SK-MEL-5 (cell line): ENCODE measurements at regions not wholly inside any gene's neighbourhood (a gene's known extent, or its start where the extent isn't known, plus 50 kb on each side); places are given as distances from the start of the nearest gene placed in this dataset.

Source experiments
- DNase-seq: peaks from one replicate; pipeline ENCODE4 v3.0.0-alpha.2; 2016; ENCODE audit warnings: low read depth, low spot score
- in situ Hi-C: cut with HindIII; loops from 2 replicates; pipeline ENCODE4 v1.10.0; 2016; ENCODE audit warnings: low sequenced_read_pairs, high pct_unique_total_duplicates, low pct_unique_long_range_greater_than_20kb

DNA sequence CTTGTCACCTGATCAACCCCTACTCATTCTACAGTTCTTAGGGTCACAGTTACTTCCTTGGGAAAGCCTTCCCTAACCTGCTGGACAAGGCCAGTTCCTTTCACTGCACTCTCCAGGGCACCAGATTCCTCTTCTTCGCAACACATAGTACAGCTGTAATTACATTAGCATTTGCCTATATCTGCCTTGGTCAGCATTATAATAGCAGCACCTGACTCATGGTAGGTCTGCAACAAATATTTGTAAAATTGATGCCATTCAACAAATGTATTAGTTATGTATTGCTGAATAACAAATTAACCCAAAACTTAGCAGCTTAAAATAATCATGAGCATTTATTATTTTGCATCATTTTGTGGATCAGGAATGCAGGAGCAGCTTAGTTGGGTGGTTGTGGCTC lies 193.0 kb downstream of the IRX5 start:
- DNase-seq, result no peak
- in situ Hi-C loops, result no loop called here

- in situ Hi-C loops, result no loop called here
- no peak for DNase-seq
Measured at GRCh38 chr16:55125818-55126385, 195.2 kb downstream of the IRX5 start.

DNA sequence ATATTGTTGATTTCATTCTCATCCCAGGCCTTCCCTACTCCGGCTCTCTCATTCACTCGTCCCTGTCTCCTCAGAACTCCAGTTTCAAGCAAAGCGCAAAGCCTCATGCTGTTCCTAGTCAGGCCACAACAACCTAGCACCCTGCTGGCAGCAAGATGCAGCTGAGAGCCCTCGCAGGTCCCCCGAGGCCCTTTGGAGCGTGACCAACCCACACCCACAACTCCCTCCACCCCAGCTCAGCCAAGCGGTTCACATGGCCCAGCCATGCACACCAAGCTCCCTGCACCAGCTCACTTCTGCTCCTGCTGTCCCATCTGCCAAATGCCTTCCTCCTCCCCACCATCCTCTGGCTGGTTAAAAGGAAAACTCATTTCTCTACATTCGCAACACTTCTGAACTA lies 195.8 kb downstream of the IRX5 start:
- in situ Hi-C loops, result no loop called here
- DNase-seq, result no peak

GRCh38 chr16:55130456-55130855 lies 193.5 kb upstream of the IRX6 start:
- DNase-seq, result no peak
- in situ Hi-C loops, result no loop called here

DNA sequence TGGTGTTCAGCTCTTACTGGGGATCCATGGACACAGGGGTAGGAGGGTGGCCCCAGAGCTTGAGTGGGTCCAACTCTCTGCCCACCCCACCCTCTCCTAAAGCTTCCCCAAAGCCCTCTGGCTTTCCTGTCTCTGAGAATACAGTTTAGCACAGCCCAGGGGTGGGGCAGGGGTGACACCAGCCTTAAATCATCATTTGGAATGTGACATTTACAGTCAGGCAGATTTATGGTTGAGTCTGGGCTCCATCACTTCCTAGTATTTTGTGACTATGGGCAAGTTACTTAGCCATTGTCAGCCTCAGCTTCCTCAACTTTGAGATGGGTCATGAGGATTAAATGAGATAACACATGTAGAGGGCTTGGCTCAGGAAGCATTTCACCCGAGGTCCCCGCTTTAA lies 193.1 kb upstream of the IRX6 start:
- in situ Hi-C loops, result no loop called here
- no peak for DNase-seq

DNA sequence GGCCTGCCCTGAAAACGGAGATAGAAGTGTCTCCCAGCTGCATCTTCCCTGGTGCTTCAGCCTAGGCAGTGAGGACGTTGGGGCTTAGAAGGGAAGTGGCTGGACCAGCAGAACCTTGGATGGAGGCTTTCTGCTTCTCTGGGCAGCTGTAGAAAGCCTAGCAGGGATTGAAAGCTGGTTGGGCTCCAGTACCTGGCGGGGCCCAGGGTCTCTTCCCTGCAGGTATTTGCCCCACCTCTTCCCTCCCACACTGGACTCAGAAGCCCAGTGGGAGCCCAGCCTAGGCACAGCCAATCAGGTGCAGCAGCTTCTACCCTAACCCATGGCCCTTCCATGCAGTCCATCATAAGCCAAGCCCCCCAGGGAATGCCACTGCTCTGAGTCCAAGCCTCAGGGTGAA lies 190.3 kb upstream of the IRX6 start:
- no peak for DNase-seq
- in situ Hi-C loops, result no loop called here

DNA sequence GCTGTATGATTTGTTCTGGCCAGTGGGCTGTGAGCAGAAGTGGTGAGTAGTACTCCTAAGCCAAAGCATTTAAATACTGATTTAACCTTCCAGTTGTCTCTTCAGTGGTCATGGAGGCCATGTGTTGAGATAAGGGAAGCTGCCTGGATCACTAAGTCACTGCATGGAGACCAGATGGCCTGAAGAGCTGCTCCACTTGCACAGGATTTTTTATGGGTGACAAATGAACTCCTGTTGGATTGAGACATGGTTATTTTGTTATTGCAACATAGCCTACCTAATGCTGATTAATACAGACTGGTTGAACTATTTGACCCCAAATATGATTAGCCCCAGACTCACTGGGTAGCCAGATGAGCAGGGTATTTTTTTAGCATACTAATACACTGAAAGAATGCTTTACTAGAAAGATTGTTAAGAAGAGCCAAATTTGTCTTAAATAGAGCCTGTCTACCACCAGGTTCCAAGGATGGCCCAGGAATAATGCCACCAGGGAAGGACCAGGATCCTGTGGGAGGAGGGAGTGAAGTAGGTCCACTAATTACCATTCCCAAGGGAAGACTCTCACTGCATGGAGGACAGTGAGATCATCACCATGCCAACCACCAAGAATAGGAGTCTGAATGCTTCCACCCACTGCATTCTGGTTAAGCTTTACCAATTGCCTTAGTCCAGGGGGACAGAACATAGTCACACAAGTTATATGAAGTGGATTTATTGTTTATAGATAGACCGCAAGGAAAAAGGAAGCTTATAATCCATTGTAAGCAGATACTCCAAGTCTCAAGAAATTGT lies 187.4 kb upstream of the IRX6 start:
- in situ Hi-C loops, result no loop called here
- DNase-seq, result no peak

DNA sequence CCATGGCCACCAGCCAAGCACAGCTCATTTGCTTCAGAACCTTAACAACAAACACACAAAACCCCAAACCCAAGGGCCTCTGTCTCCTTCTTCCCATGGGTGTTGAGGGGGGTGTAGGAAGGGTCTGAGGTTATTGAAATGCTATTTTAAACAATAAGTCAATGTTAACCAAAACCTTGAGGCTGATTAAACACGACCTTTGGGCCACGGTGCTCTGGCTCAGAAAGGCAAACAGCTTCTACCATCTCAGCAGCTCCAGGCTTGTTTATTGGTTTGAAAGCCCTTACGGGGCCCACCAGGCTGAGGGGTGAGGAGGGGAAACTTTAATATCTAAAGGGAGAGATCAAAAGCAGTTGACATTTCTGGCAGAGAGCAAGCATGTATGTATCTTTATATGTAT lies 185.7 kb upstream of the IRX6 start:
- no peak for DNase-seq
- in situ Hi-C loops, result no loop called here

DNA sequence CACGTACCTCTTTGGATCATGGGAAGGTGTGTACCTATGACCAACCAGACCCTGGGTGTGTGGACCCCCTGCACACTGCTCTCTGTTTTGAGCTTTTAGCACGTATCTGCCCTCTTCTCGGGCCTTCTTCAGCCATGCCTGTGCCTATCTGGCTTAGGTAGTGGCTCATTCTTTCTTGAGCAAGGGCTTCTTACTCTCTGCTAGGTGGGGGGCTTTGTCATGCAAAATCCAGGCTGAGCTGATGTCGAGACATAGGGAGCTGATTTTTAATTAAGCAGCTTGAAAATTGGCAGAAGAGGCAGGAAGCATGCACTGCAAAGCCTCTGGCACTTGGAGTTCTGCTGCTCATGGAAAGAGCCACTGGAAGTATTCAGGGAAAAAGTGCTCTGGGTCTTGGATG lies 181.6 kb upstream of the IRX6 start:
- DNase-seq, result no peak
- in situ Hi-C loops, result no loop called here

DNA sequence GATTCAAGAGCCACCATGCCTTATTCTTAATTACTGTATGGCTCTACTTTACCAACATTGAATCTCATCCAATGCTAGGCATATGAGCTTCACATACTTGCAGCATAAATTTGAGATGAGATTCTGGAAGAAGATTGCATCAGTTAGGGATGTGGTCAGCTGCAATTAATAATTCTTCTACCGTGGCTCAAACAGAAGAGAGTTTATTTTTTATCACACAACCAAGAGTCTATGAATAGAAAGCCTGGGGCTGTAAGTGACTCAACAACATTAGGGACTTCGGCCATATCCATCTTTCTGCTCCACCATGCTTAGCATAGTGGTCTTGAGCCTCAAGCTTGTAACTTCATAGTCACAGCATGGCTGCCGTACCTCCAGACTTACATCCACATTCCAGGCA lies 179.4 kb upstream of the IRX6 start:
- in situ Hi-C loops, result no loop called here
- peak; percentile 28 for DNase-seq

DNA sequence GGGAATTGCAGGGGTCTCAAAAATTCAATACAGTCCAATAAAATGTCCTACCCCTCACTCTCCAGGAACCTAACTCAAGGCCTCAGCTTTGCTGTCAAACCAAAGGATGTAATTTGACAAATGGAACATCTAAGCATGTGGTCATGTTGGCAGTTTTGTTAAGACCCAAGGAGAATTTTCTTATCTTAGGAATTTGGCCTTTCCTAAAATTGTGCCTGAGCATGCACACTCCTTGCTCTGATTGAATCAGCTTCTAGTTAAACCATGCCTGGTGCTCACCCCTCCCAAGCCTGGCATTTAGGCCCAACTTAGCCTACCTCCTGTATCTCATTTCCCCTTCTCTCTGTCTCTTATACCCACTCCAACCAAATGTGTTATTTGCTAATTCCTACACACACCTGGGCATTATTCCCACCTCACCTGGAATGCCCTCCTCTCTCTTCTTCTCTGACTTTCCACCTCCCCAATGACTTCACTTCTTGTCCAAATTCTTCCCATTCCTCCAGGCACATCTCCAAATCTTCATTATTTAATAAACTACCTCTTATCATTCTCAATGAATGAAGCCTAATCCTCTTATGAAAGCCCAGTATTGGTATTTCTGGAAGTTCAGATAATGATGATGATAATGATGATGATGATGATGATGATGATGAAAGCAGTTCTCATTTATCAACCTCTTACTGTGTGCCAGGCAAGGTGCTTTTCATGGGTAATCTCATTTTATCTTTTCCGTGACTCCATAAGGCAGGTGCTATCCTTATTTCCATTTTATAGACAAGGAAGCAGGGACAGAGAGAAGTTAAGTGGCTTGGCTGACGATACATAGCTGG lies 178.0 kb upstream of the IRX6 start:
- in situ Hi-C loops, result no loop called here
- DNase-seq, result no peak

- in situ Hi-C loops, result no loop called here
- DNase-seq, result no peak
Measured at GRCh38 chr16:55146966-55147365, 177.0 kb upstream of the IRX6 start.

GRCh38 chr16:55147396-55147795 lies 176.6 kb upstream of the IRX6 start:
- no peak for DNase-seq
- in situ Hi-C loops, result no loop called here

DNA sequence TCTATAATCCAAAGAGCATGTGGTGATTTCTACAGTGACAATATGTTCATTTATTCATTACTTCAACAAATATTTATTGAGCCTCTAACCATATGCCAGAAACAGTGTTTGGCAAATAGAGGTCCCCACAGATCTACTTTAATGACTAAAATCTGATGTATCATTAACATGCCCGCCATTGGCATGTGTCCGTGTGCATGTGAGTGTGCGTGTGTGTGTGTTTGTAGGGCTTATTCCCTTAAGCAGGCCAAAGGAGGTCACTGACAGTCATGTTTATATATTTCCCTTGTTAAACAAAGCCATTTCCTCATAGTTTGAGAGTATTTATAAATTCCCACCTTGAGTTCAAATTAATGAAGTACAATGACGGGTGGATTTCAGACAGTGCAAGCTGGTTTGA lies 174.4 kb upstream of the IRX6 start:
- DNase-seq, result no peak
- in situ Hi-C loops, result no loop called here

DNA sequence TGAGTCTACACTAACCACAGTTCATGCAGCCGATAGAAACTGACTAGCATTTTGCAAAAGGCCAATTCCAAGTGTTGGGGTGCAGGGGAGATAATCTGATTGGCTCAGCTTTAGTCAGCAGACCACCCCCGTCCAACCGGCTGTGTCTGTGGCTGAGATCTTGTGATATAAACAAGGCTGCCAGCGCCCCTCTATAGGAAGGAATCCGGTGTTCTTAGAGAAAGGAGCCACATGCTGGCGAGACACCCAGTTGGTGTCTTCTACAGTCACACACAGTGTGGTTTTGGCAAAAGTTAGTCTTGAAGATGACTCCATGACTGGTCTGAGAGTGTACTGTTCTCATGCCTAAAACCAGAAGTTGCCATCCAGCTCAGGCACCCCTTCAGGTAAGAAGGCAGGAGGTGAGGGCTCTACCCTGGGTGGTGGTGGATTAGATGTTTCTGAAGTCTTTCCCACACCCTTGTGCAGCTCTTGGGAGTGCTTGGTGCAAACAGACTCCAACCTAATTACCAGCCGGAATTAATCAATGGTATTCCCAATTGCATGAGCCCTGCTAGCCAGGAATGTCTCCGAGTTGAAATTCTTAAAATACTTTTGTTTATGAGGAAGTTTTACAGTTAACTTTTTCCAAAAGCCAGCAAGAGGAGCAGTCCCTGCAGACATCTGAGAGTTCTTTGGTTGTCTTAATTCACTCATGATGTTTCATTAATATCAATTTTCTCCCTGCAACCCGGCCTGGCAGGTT lies 172.3 kb upstream of the IRX6 start:
- in situ Hi-C loops, result no loop called here
- no peak for DNase-seq

DNA sequence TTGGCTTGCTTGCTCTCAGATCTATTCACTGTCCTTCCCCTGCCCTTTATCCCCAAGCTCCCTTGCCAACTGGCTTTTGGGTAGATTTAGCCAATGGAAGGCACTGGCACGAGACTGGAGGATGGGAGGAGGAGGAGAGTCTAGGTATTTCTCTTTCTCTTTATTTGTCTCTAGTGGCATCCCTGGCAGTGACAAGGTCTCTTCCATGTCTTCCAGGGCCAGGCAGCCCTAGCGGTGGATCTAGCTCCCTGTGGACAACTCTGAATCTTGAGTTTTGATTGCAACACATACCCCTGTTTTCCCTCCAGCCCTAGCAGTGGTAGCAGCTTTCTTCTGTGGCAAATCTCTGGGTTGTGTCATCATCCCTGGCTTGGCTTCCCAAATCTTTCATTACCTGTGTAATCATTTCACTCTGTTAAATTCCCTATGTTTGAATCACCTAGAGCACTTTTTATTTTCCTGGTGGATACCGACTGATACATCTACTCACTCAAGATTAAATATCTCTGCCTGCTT lies 171.1 kb upstream of the IRX6 start:
- DNase-seq, result no peak

GRCh38 chr16:55154262-55154661 lies 169.7 kb upstream of the IRX6 start:
- DNase-seq, result no peak
- in situ Hi-C loops, result no loop called here

More for the DNA sequence above, 171.1 kb upstream of the IRX6 start:
- in situ Hi-C loops, result no loop called here

- in situ Hi-C loops, result no loop called here
- no peak for DNase-seq
Measured at GRCh38 chr16:55154956-55155355, 169.0 kb upstream of the IRX6 start.
